GM21717 (cell line): ENCODE measurements at regions not wholly inside any gene's neighbourhood (a gene's known extent, or its start where the extent isn't known, plus 50 kb on each side); places are given as distances from the start of the nearest gene placed in this dataset.
"Not testable (repeated sequence)": the region's sequence is repeated elsewhere in the genome, so short reads cannot be mapped to it uniquely, and the experiment has no call there.

Experiments used
- ATAC-seq: cut with Tn5 transposase; IDR thresholded peaks from one replicate; pipeline ENCODE4 v1.9.1; 2021; ENCODE audit warnings: mild to moderate bottlenecking, moderate library complexity; ENCODE audit not compliant: unreplicated experiment

GRCh38 chr7:68748934-68749900 is 849.1 kb upstream of the AUTS2 start:
- ATAC-seq = no peak

- no peak for ATAC-seq
Measured at GRCh38 chr7:68752485-68753178, 845.6 kb upstream of the AUTS2 start.

- no peak for ATAC-seq
Measured at GRCh38 chr7:68754414-68754813, 843.9 kb upstream of the AUTS2 start.

GRCh38 chr7:68756986-68757495 is 841.2 kb upstream of the AUTS2 start:
- no peak for ATAC-seq

- ATAC-seq = no peak
Measured at GRCh38 chr7:68760556-68760955, 837.7 kb upstream of the AUTS2 start.

GRCh38 chr7:68767462-68767861 is 830.8 kb upstream of the AUTS2 start:
- ATAC-seq = no peak

- ATAC-seq = no peak
Measured at GRCh38 chr7:68770649-68771048, 827.6 kb upstream of the AUTS2 start.

GRCh38 chr7:68776326-68776725 is 821.9 kb upstream of the AUTS2 start:
- no peak for ATAC-seq

GRCh38 chr7:68783684-68784083 is 814.6 kb upstream of the AUTS2 start:
- no peak for ATAC-seq

GRCh38 chr7:68785036-68785435 is 813.2 kb upstream of the AUTS2 start:
- ATAC-seq = no peak

GRCh38 chr7:68787566-68787965 is 810.7 kb upstream of the AUTS2 start:
- ATAC-seq = no peak

GRCh38 chr7:68788529-68788928 is 809.7 kb upstream of the AUTS2 start:
- not testable (repeated sequence) for ATAC-seq

- no peak for ATAC-seq
Measured at GRCh38 chr7:68789597-68789996, 808.7 kb upstream of the AUTS2 start.

GRCh38 chr7:68792351-68792750 is 805.9 kb upstream of the AUTS2 start:
- ATAC-seq = no peak

GRCh38 chr7:68793513-68793912 is 804.8 kb upstream of the AUTS2 start:
- ATAC-seq = no peak

GRCh38 chr7:68800316-68800715 is 798.0 kb upstream of the AUTS2 start:
- no peak for ATAC-seq

GRCh38 chr7:68805159-68805558 is 793.1 kb upstream of the AUTS2 start:
- ATAC-seq = no peak

- ATAC-seq = no peak
Measured at GRCh38 chr7:68807666-68808065, 790.6 kb upstream of the AUTS2 start.

- no peak for ATAC-seq
Measured at GRCh38 chr7:68813551-68814080, 784.7 kb upstream of the AUTS2 start.

GRCh38 chr7:68816491-68816890 is 781.8 kb upstream of the AUTS2 start:
- no peak for ATAC-seq

- no peak for ATAC-seq
Measured at GRCh38 chr7:68820321-68820720, 778.0 kb upstream of the AUTS2 start.

- no peak for ATAC-seq
Measured at GRCh38 chr7:68821846-68822245, 776.4 kb upstream of the AUTS2 start.
